Renal cortical epithelial cell (primary cell): ENCODE measurements at regions not wholly inside any gene's neighbourhood (a gene's known extent, or its start where the extent isn't known, plus 50 kb on each side); places are given as distances from the start of the nearest gene placed in this dataset.

Experiments
- DNase-seq: peaks from one replicate; pipeline ENCODE4 v3.0.0-alpha.2; 2011; ENCODE audit warnings: low read depth

- DNase-seq = no peak
Measured at GRCh38 chr13:77423296-77423695, 96.4 kb upstream of the MYCBP2 start.

- DNase-seq = no peak
Measured at GRCh38 chr13:77422724-77423123, 95.8 kb upstream of the MYCBP2 start.

- peak; percentile 11 for DNase-seq
Measured at GRCh38 chr13:77417897-77418296, 91.0 kb upstream of the MYCBP2 start.

- no peak for DNase-seq
Measured at GRCh38 chr13:77416666-77417212, 89.8 kb upstream of the MYCBP2 start.

- no peak for DNase-seq
Measured at GRCh38 chr13:77415253-77416071, 88.6 kb upstream of the MYCBP2 start.

GRCh38 chr13:77412860-77413259 lies 86.0 kb upstream of the MYCBP2 start:
- DNase-seq = no peak

- no peak for DNase-seq
Measured at GRCh38 chr13:77412116-77412635, 85.3 kb upstream of the MYCBP2 start.

- peak; percentile 12 for DNase-seq
Measured at GRCh38 chr13:77409412-77409811, 82.5 kb upstream of the MYCBP2 start.

- DNase-seq = no peak
Measured at GRCh38 chr13:77406644-77407440, 79.9 kb upstream of the MYCBP2 start.

GRCh38 chr13:77398825-77399620 lies 72.1 kb upstream of the MYCBP2 start:
- no peak for DNase-seq

- no peak for DNase-seq
Measured at GRCh38 chr13:77397636-77398035, 70.7 kb upstream of the MYCBP2 start.

- no peak for DNase-seq
Measured at GRCh38 chr13:77391475-77391874, 64.6 kb upstream of the MYCBP2 start.

- no peak for DNase-seq
Measured at GRCh38 chr13:77390391-77390790, 63.5 kb upstream of the MYCBP2 start.

- DNase-seq = no peak
Measured at GRCh38 chr13:77389625-77390000, 62.7 kb upstream of the MYCBP2 start.

GRCh38 chr13:77388944-77389624 lies 62.2 kb upstream of the MYCBP2 start:
- no peak for DNase-seq

GRCh38 chr13:77387607-77388200 lies 60.8 kb upstream of the MYCBP2 start:
- no peak for DNase-seq

GRCh38 chr13:77386880-77387606 lies 60.1 kb upstream of the MYCBP2 start:
- peak; percentile 71 for DNase-seq

GRCh38 chr13:77386046-77386445 lies 59.2 kb upstream of the MYCBP2 start:
- DNase-seq = no peak

- DNase-seq = peak; percentile 57
Measured at GRCh38 chr13:77384999-77385398, 58.1 kb upstream of the MYCBP2 start.

GRCh38 chr13:77383097-77383496 lies 56.2 kb upstream of the MYCBP2 start:
- DNase-seq = no peak
